SK-N-SH treated with all-trans-retinoic acid at 6 μM for 48 hours (cell line): ENCODE measurements at regions not wholly inside any gene's neighbourhood (a gene's known extent, or its start where the extent isn't known, plus 50 kb on each side); places are given as distances from the start of the nearest gene placed in this dataset.

Experiments
- CSDC2 ChIP-seq: fragments of 250-450 bp; sonication (Bioruptor Pico); IDR thresholded peaks from 2 replicates; pipeline ENCODE4 v1.5.0; 2020; ENCODE audit warnings: mild to moderate bottlenecking, moderate library complexity
- OSR1 ChIP-seq: fragments of 250-450 bp; sonication (Bioruptor Pico); IDR thresholded peaks from 2 replicates; pipeline ENCODE4 v1.8.0; 2022; ENCODE audit warnings: moderate library complexity, mild to moderate bottlenecking, inconsistent platforms
- PPARA ChIP-seq: fragments of 250-450 bp; sonication (Bioruptor Pico); IDR thresholded peaks from 2 replicates; pipeline ENCODE4 v1.5.0; 2020; ENCODE audit warnings: mild to moderate bottlenecking, borderline replicate concordance
- TSHZ2 ChIP-seq: fragments of 250-450 bp; sonication (Bioruptor Pico); IDR thresholded peaks from 2 replicates; pipeline ENCODE4 v1.5.0; 2020; ENCODE audit warnings: mild to moderate bottlenecking, moderate library complexity
- ZFP3 ChIP-seq: fragments of 250-450 bp; sonication (Bioruptor Pico); IDR thresholded peaks from 2 replicates; pipeline ENCODE4 v1.5.0; 2020; ENCODE audit warnings: mild to moderate bottlenecking, moderate library complexity
- TF ChIP-seq, protein P1 (sequence below): fragments of 250-450 bp; sonication (Bioruptor Pico); IDR thresholded peaks from 2 replicates; pipeline ENCODE4 v1.8.0; 2020; ENCODE audit warnings: mild to moderate bottlenecking, moderate library complexity, borderline replicate concordance

DNA sequence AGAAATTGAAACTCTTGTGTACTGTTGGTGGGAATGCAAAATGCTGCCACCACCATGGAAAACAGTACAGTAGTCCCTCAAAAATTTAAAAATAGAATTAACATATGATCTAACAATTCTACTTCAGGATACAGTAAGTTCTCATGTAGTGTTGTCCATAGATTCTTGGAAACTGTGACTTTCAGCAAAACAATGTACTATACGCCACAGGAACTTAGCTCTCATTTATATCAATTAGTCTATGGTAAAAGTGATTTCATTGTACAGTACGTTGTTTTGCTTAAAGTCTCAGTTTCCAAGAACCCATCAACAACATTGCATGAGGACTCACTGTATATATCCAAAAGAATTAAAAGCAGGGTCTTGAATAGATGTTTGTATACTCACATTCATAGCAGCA lies 233.5 kb upstream of the GAS1 start:
- TF ChIP-seq ZFP3 (CRISPR knock-in tag) (no peak), OSR1 (CRISPR knock-in tag) (no peak), CSDC2 (CRISPR knock-in tag) (no peak), TSHZ2 (CRISPR knock-in tag) (no peak), PPARA (no peak)
- TF ChIP-seq, protein P1, sequence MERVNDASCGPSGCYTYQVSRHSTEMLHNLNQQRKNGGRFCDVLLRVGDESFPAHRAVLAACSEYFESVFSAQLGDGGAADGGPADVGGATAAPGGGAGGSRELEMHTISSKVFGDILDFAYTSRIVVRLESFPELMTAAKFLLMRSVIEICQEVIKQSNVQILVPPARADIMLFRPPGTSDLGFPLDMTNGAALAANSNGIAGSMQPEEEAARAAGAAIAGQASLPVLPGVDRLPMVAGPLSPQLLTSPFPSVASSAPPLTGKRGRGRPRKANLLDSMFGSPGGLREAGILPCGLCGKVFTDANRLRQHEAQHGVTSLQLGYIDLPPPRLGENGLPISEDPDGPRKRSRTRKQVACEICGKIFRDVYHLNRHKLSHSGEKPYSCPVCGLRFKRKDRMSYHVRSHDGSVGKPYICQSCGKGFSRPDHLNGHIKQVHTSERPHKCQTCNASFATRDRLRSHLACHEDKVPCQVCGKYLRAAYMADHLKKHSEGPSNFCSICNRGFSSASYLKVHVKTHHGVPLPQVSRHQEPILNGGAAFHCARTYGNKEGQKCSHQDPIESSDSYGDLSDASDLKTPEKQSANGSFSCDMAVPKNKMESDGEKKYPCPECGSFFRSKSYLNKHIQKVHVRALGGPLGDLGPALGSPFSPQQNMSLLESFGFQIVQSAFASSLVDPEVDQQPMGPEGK (CRISPR knock-in tag) = no peak
